MV-4-11 (cell line): ENCODE measurements at regions not wholly inside any gene's neighbourhood (a gene's known extent, or its start where the extent isn't known, plus 50 kb on each side); places are given as distances from the start of the nearest gene placed in this dataset.

Source experiments
- DNase-seq: peaks from one replicate; lab custom pipeline; 2025; lab: John Stamatoyannopoulos, UW

GRCh38 chr2:18423636-18424035 lies 136.8 kb downstream of the RDH14 start:
- no peak for DNase-seq

- DNase-seq: no peak
These were observed 137.9 kb downstream of the RDH14 start for GRCh38 chr2:18422432-18423165.

GRCh38 chr2:18413676-18414396 lies 146.6 kb downstream of the RDH14 start:
- DNase-seq: no peak

- DNase-seq: no peak
These were observed 147.3 kb downstream of the RDH14 start for GRCh38 chr2:18412980-18413675.

GRCh38 chr2:18411626-18412025 lies 148.8 kb downstream of the RDH14 start:
- DNase-seq: no peak

- DNase-seq: no peak
These were observed 149.9 kb downstream of the RDH14 start for GRCh38 chr2:18410543-18410942.

- DNase-seq: no peak
These were observed 151.8 kb downstream of the RDH14 start for GRCh38 chr2:18408638-18409037.

GRCh38 chr2:18406219-18406618 lies 154.2 kb downstream of the RDH14 start:
- no peak for DNase-seq

- no peak for DNase-seq
These were observed 155.7 kb downstream of the RDH14 start for GRCh38 chr2:18404708-18405107.

- no peak for DNase-seq
These were observed 156.4 kb downstream of the RDH14 start for GRCh38 chr2:18403921-18404522.

- no peak for DNase-seq
These were observed 157.6 kb downstream of the RDH14 start for GRCh38 chr2:18402831-18403230.

GRCh38 chr2:18401471-18401870 lies 159.0 kb downstream of the RDH14 start:
- no peak for DNase-seq

GRCh38 chr2:18399601-18400000 lies 160.9 kb downstream of the RDH14 start:
- no peak for DNase-seq

GRCh38 chr2:18398833-18399232 lies 161.6 kb downstream of the RDH14 start:
- DNase-seq: no peak

GRCh38 chr2:18396329-18397010 lies 164.0 kb downstream of the RDH14 start:
- no peak for DNase-seq

- no peak for DNase-seq
These were observed 164.9 kb downstream of the RDH14 start for GRCh38 chr2:18395555-18395954.

- peak; percentile 49 for DNase-seq
These were observed 172.8 kb downstream of the RDH14 start for GRCh38 chr2:18387441-18388206.

GRCh38 chr2:18384242-18384641 lies 176.2 kb downstream of the RDH14 start:
- no peak for DNase-seq

- no peak for DNase-seq
These were observed 179.1 kb downstream of the RDH14 start for GRCh38 chr2:18381386-18381785.

GRCh38 chr2:18380321-18380720 lies 180.1 kb downstream of the RDH14 start:
- no peak for DNase-seq

- DNase-seq: no peak
These were observed 180.6 kb downstream of the RDH14 start for GRCh38 chr2:18379870-18380269.
